HuH-7.5 (cell line): ENCODE measurements at regions not wholly inside any gene's neighbourhood (a gene's known extent, or its start where the extent isn't known, plus 50 kb on each side); places are given as distances from the start of the nearest gene placed in this dataset.
"Not testable (repeated sequence)": the region's sequence is repeated elsewhere in the genome, so short reads cannot be mapped to it uniquely, and the experiment has no call there.

Source experiments
- DNase-seq: peaks from one replicate; pipeline ENCODE4 v3.0.0; 2011; ENCODE audit warnings: low spot score

- no peak for DNase-seq
Observed at GRCh38 chr3:197430934-197431333, 124.8 kb downstream of the BDH1 start.

DNA sequence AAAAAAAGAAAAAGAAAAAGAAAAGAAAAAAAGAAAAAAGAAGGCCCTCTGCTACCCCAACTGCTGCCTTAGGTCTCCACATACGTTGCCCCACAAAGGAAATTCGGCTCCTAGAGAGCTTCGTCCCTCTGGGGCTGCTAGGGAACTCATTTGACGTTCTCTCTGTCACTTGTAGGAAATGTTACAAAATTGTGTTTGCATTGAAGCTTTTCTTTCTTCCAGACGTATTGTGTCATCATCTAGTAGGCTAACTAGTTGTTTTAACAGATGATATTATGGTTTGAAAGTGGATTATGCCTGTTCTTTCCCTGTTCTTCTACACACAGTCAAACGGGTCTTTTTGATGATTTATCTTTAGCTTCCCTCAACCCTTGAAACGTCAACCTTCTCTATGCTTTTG is 125.3 kb downstream of the BDH1 start:
- no peak for DNase-seq

- no peak for DNase-seq
Observed at GRCh38 chr3:197428952-197429351, 126.8 kb downstream of the BDH1 start.

GRCh38 chr3:197428117-197428801 is 127.5 kb downstream of the BDH1 start:
- no peak for DNase-seq

- no peak for DNase-seq
Observed at GRCh38 chr3:197427021-197427420, 128.6 kb upstream of the DLG1 start.

DNA sequence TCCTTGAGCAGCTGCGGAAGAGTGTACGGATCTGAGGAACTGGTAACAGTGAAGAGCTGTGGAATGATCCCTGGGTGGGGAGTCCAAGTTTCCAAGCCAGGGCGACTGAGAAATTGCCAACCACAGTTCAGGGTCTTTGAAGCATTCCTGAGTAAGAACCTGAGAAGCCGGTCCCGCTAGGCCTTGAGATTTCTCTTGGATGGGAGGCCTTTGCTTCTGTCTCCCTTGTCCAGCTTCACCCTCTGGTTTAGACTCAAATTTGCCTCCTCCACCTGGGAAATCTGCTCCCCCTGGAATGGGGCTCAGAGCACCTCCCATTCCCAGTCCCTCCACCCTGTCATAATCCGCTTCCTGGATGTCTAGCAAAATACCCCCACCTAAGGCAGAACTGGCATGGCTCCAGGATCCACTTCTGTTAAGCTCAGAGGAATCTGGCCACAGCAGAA is 127.7 kb upstream of the DLG1 start:
- DNase-seq: no peak

GRCh38 chr3:197425485-197426120 is 127.2 kb upstream of the DLG1 start:
- DNase-seq: no peak

GRCh38 chr3:197424674-197425484 is 126.5 kb upstream of the DLG1 start:
- DNase-seq: no peak

GRCh38 chr3:197424266-197424665 is 125.9 kb upstream of the DLG1 start:
- no peak for DNase-seq

GRCh38 chr3:197423376-197423775 is 125.0 kb upstream of the DLG1 start:
- no peak for DNase-seq

DNA sequence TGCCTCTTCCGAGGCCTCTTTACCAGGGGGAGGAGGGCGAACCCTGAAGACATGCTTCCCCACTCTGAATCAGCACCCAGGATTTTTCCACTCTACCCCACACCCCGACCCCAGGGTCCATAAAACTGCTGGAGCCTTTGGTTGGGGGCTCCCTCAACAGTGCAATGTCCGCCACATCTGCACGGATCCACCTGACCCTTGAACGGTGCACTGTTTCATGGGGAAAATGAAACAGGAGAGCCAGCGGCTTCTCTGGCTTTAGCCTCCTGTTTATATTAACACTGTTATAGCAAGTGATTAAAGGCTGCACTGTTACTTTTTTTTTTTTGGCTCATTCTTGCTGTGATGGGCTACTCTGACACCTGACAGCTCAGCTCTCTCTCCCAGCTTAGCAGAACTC is 124.1 kb upstream of the DLG1 start:
- no peak for DNase-seq

DNA sequence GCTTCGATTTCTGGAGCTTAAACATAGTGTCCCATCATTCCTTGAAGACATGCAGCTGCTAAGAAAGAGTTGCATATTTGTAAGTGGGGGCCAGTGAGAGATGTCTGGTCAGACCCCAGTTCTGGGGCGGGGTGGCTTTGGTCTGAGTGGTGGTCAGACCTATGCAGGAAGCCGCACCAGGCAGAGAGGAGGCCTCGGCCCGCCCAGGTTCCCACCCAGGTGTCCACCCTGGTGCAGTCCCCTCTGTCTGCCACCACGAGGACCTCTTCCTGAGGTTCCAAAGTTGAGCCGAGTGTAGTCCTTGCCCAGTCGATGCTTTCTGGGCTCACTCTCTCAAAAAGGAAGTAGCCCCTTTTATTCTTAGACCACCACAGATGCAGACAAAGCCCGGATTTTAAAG is 122.6 kb upstream of the DLG1 start:
- no peak for DNase-seq

- DNase-seq: no peak
Observed at GRCh38 chr3:197420566-197420965, 122.2 kb upstream of the DLG1 start.

DNA sequence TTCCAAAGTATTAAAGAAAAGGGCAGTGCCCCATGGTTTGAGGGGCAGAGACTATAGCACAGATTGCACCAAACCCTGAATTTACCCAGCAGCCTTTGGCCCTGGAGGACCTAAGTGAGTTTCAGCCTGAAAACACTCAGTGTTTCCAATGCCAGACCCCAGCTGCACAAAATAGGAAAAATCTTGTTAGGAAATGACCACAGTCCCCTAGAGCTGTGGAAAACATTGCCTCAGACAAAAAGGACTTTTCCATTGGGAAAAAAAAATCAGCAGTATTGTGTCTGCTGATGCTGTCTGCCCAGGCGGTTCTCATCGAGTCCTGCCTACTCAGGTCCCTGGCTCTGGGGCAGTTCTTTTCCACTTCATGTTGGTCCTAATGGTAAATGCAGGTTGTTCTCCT is 121.7 kb upstream of the DLG1 start:
- DNase-seq: no peak

DNA sequence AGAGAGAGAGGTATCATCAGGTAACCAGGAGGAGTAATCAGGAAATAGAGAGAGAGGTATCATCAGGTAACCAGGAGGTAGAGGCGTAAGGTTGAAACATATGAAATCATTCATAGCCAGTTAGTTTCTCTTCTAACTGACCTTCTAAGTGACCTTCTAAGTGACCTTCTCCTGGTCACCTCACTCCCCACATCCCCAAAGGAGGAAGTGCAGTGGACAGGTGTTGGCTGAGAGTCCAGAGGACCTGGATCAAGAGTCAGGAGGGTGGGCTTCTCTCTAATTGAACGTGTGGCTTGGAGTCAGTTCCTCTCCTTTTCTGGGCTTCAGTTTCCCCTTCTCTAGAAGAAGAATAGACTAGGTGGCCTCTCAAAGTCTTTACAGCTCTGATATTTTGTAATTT is 121.3 kb upstream of the DLG1 start:
- DNase-seq: no peak

GRCh38 chr3:197417911-197418618 is 119.7 kb upstream of the DLG1 start:
- no peak for DNase-seq

DNA sequence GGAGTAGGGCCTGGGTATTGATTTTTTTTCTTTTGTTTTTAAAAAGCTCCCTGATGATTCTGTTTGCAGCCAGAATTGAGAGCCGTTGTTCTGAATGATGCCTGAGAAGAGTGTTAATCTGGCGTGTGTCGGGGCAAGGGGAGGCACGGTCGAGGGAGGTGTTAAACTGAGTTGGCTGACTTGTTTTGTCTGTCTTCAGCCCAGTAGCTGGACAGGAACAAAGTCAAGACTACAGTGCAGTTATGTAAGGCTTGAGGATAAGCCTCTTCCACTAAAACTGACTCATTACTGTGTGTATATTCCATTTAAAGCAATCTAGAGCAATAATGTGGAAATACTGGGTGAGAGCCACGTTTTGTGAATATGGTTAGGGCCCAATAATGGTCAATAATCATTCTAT is 119.0 kb upstream of the DLG1 start:
- no peak for DNase-seq

DNA sequence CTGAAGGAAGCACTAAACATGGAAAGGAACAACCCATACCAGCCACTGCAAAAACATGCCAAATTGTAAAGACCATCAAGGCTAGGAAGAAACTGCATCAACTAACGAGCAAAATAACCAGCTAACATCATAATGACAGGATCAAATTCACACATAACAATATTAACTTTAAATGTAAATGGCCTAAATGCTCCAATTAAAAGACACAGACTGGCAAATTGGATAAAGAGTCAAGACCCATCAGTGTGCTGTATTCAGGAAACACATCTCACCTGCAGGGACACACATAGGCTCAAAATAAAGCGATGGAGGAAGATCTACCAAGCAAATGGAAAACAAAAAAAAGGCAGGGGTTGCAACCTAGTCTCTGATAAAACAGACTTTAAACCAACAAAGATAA is 113.5 kb upstream of the DLG1 start:
- not testable (repeated sequence) for DNase-seq

DNA sequence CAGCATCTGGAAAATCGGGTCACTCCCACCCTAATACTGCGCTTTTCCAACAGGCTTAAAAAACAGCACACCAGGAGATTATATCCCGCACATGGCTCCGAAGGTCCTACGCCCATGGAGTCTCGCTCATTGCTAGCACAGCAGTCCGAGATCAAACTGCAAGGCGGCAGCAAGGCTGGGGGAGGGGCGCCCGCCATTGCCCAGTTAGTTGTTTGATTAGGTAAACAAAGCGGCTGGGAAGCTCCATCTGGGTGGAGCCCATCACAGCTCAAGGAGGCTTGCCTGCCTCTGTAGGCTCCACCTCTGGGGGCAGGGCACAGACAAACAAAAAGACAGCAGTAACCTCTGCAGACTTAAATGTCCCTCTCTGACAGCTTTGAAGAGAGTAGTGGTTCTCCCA is 111.8 kb upstream of the DLG1 start:
- DNase-seq: not testable (repeated sequence)

GRCh38 chr3:197408177-197408957 is 110.0 kb upstream of the DLG1 start:
- DNase-seq: no peak

- no peak for DNase-seq
Observed at GRCh38 chr3:197407526-197407925, 109.1 kb upstream of the DLG1 start.

DNA sequence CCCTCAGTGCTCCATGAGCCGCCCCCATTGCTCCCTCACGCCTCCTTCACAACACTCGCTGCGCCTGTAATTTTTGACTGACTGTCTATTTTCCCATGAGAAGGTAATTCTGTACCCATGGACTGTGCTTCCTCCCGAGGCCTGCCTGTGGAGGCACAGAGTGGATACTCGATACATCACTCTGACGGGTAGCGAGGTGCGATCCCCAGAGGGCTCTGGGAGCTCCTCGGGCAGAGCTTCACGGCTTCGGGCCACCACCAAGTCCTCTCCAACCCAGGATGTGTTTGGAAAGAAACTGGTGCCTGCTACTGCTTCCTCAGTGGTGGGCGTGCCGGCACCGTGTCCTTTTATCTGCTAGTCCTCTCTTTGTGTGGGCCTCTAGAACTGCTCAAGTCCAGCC is 108.6 kb upstream of the DLG1 start:
- DNase-seq: no peak
